IgD-negative memory B cell (primary cell): ENCODE measurements at regions not wholly inside any gene's neighbourhood (a gene's known extent, or its start where the extent isn't known, plus 50 kb on each side); places are given as distances from the start of the nearest gene placed in this dataset.
A peak's percentile ranks its signal among the peaks of the same experiment; 100 is the strongest.

Experiments
- H3K27ac Mint-ChIP-seq, 3 donors: one replicate each; pipeline ENCODE4 v1.8.0; 2020 to 2022; ENCODE audit warnings: mild to moderate bottlenecking in 3 of 3, mixed read lengths in 3 of 3, moderate library complexity in 1 of 3
- H3K27me3 Mint-ChIP-seq: one replicate; pipeline ENCODE4 v1.8.0; 2021; ENCODE audit warnings: mixed read lengths
- H3K36me3 Mint-ChIP-seq: one replicate; pipeline ENCODE4 v1.8.0; 2020; ENCODE audit warnings: mild to moderate bottlenecking, mixed read lengths
- H3K4me1 Mint-ChIP-seq, 3 donors: one replicate each; pipeline ENCODE4 v1.8.0; 2020 to 2022; ENCODE audit warnings: mixed read lengths in 3 of 3, mild to moderate bottlenecking in 1 of 3
- H3K4me3 Mint-ChIP-seq, 4 donors: one replicate each; pipeline ENCODE4 v1.8.0; 2020 to 2022; ENCODE audit warnings: mild to moderate bottlenecking in 4 of 4, mixed read lengths in 4 of 4, moderate library complexity in 3 of 4
- H3K9me3 Mint-ChIP-seq, 3 donors: one replicate each; pipeline ENCODE4 v1.8.0; 2020 to 2021; ENCODE audit warnings: mixed read lengths in 3 of 3, mild to moderate bottlenecking in 1 of 3

DNA sequence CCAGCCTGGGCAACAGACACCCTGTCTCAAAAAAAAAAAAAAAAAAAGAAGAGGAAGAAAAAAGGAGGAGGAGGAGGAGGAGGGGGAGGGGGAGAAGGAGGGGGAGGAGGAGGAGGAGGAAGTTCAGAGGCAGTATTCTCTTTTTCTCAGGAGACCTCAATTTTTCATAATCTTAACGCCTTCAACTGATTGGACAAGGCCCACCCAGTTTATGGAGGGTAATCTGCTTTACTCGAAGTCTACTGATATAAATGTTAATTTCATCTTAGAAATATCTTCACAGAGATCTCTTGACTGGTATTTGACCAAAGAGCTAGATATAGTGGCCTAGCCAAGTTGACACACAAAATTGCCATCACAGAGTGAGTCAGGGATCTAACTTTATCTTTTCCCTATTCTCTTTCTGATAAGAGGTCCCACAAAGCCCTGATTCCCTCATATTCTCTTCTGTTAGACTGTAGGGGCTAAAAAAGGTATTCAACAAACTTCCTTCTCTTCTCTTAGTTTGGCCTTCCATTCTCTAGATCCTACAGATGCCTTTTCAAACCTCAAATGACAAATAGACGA lies 115.5 kb upstream of the ABCA1 start:
- Mint-ChIP-seq H3K27me3 (peaks cover 2% of the 10 kb centered on the region), H3K36me3 (no peaks in the 10 kb centered on the region), H3K4me3 (no peak overlapping the region), H3K9me3 (no peaks in the 10 kb centered on the region), H3K27ac (no peak overlapping the region), H3K4me1 (no peaks in the 10 kb centered on the region)

- H3K9me3 Mint-ChIP-seq: no peaks in the 10 kb centered on the region
Observed at GRCh38 chr9:105044518-105044917, 116.6 kb upstream of the ABCA1 start.

DNA sequence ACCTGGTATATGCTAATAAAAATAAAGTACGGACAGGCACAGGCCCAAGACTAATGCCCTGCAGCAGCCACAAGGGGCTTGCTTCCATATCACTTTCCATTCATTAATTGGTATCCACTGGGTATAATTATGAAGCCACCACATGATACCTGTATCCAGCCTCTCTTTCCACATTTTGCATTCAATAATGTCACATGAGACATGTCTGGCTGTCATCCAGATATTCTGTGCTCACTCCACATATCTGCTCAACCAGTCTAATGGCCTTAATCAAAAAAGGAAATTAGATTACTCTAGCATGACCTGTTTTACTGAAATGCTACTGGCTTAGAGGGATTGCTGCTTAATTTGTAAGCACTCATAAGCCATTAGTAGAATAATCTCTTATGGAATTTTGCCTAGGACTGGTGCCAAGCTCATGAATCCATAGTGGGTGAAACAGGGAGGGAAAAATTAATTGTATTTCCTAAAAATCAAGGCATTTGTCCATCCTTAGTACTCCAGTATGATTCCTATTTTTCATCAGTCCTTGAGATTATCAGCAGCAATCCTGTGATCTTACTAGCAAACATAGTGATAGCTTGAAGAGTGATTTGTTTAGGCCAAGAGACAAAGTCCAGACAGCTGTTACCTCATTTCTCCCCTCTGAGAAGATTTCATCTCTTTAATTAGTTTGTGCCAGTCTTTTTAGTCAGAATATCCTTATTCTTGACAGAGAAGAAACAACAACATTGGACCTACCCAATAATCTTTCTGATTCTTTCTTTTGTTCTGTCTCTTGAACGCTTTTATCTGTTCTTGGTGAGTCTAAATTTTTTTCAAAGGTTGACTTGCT lies 119.2 kb upstream of the ABCA1 start:
- Mint-ChIP-seq H3K4me3 (no peak overlapping the region), H3K36me3 (no peaks in the 10 kb centered on the region), H3K9me3 (no peaks in the 10 kb centered on the region), H3K4me1 (no peaks in the 10 kb centered on the region), H3K27ac (no peak overlapping the region), H3K27me3 (peaks cover 2% of the 10 kb centered on the region)

More at GRCh38 chr9:105044518-105044917, 116.6 kb upstream of the ABCA1 start:
- H3K4me1 Mint-ChIP-seq: no peaks in the 10 kb centered on the region
- peaks cover 2% of the 10 kb centered on the region for H3K27me3 Mint-ChIP-seq
- H3K36me3 Mint-ChIP-seq: no peaks in the 10 kb centered on the region
- H3K4me3 Mint-ChIP-seq: no peak overlapping the region
- no peak overlapping the region for H3K27ac Mint-ChIP-seq

DNA sequence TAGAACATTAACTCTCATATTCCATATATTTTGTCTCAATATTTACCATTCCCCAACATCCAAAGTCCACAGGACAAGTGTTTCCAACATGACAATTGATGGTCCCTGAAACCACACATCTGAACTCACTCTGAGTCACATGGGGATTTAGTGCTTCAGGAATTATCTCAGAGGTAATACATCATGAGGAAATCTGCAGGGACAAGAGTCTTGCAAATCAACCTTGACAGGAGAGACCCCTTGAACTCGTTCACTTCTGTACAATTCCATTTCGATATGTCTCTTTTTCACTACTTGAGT lies 119.7 kb upstream of the ABCA1 start:
- Mint-ChIP-seq H3K27ac (no peak overlapping the region), H3K27me3 (peaks cover 2% of the 10 kb centered on the region)

GRCh38 chr9:105048331-105048730 lies 120.4 kb upstream of the ABCA1 start:
- Mint-ChIP-seq H3K27ac (no peak overlapping the region), H3K27me3 (peaks cover 2% of the 10 kb centered on the region), H3K4me3 (no peak overlapping the region), H3K9me3 (no peaks in the 10 kb centered on the region), H3K4me1 (no peaks in the 10 kb centered on the region), H3K36me3 (no peaks in the 10 kb centered on the region)

More for the DNA sequence above, 119.7 kb upstream of the ABCA1 start:
- no peaks in the 10 kb centered on the region for H3K9me3 Mint-ChIP-seq
- no peak overlapping the region for H3K4me3 Mint-ChIP-seq
- H3K4me1 Mint-ChIP-seq: no peaks in the 10 kb centered on the region
- no peaks in the 10 kb centered on the region for H3K36me3 Mint-ChIP-seq

- Mint-ChIP-seq H3K27ac (no peak overlapping the region), H3K9me3 (no peaks in the 10 kb centered on the region), H3K36me3 (no peaks in the 10 kb centered on the region), H3K27me3 (peaks cover 2% of the 10 kb centered on the region), H3K4me3 (no peak overlapping the region), H3K4me1 (no peaks in the 10 kb centered on the region)
Observed at GRCh38 chr9:105050296-105050695, 122.3 kb upstream of the ABCA1 start.

DNA sequence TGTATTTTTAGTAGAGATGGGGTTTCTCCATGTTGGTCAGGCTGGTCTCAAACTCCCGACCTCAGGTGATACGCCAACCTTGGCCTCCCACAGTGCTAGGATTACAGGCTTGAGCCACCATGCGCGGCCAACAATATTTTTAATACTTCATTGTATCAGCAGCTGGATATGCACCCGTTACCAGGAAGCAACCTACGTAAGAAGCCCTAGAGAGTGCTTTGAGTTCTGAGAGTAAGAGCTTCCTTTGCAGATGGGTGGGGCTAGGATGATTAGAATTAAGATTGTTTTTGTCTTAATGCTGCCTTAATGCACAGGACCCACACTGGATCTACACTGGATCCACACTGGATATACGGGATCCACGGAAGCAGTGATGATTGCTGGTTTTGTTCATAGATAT lies 123.9 kb upstream of the ABCA1 start:
- Mint-ChIP-seq H3K9me3 (no peaks in the 10 kb centered on the region), H3K4me1 (no peaks in the 10 kb centered on the region), H3K27me3 (peaks cover 2% of the 10 kb centered on the region), H3K36me3 (no peaks in the 10 kb centered on the region), H3K4me3 (no peak overlapping the region), H3K27ac (no peak overlapping the region)

GRCh38 chr9:105052346-105052745 lies 124.4 kb upstream of the ABCA1 start:
- Mint-ChIP-seq H3K27me3 (peaks cover 2% of the 10 kb centered on the region), H3K4me1 (no peaks in the 10 kb centered on the region), H3K4me3 (no peak overlapping the region), H3K36me3 (no peaks in the 10 kb centered on the region), H3K9me3 (no peaks in the 10 kb centered on the region), H3K27ac (no peak overlapping the region)

DNA sequence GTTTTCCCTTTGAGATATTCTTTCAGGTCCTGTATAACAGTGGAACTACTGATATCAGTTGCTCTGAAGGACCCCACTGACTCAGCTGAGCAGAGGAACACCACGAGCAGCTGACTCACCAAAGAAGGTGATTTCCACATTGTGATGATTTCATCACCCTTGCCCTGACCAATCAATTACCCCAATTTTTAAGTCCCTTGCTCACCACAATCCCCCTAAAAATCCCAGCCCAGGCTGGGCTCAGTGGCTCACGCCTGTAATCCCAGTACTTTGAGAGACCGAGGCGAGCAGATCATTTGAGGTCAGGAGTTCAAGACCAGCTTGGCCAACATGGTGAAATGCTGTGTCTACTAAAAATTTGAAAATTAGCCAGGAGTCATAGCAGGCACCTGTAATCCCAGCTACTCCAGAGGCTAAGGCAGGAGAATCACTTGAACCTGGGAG lies 125.3 kb upstream of the ABCA1 start:
- Mint-ChIP-seq H3K27ac (no peak overlapping the region), H3K4me3 (no peak overlapping the region), H3K27me3 (no peaks in the 10 kb centered on the region), H3K9me3 (no peaks in the 10 kb centered on the region), H3K4me1 (peaks cover 0 to under 1% (median 0%) of the 10 kb centered on the region in 3 donors), H3K36me3 (no peaks in the 10 kb centered on the region)

DNA sequence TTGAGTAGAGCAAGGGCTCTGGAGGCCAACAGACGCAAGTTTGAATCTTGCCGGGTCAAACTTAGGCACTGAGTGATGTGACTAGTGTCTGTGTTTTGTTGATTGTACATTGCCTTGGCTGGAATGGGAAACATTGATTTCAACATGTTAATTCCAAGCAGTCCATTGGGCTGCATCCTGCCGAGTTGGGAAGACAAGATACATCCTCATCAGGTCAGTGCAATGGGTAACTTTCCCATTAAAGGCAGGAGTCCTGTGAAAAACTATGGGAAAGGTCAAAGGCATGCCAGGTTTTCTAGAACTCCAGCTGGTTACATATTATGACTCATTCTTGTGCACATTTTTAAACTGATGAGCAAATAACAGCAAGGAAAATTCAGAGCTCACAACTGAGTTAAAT lies 126.5 kb upstream of the ABCA1 start:
- H3K9me3 Mint-ChIP-seq: no peaks in the 10 kb centered on the region
- peaks cover 0 to 2% (median 0%) of the 10 kb centered on the region in 3 donors for H3K4me1 Mint-ChIP-seq
- H3K27ac Mint-ChIP-seq: no peak overlapping the region
- no peaks in the 10 kb centered on the region for H3K36me3 Mint-ChIP-seq
- H3K4me3 Mint-ChIP-seq: no peak overlapping the region
- no peaks in the 10 kb centered on the region for H3K27me3 Mint-ChIP-seq

DNA sequence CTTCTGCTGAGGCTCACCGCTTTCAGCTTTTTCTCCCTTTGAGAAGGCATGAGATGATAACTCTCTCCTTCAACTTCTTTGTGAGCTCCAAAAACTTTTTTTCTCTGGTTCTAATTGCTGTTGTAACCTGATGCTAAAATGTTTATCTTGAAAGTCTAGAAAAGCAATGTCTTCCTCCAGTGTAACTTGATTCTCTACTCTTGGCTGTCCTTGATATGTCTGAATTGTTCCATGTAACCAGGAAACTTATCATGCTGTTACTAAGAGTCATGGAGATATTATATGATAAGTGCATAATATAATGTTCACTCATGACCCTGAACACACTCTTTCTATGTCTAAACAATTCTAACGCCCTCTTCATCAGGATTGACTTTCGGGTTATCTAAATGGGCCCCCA lies 128.0 kb upstream of the ABCA1 start:
- H3K36me3 Mint-ChIP-seq: no peaks in the 10 kb centered on the region
- H3K27me3 Mint-ChIP-seq: peaks cover 4% of the 10 kb centered on the region
- H3K9me3 Mint-ChIP-seq: no peaks in the 10 kb centered on the region
- no peak overlapping the region for H3K27ac Mint-ChIP-seq
- peaks cover 0 to 3% (median 0%) of the 10 kb centered on the region in 3 donors for H3K4me1 Mint-ChIP-seq
- H3K4me3 Mint-ChIP-seq: no peak overlapping the region

- H3K36me3 Mint-ChIP-seq: no peaks in the 10 kb centered on the region
- no peak overlapping the region for H3K27ac Mint-ChIP-seq
- no peak overlapping the region for H3K4me3 Mint-ChIP-seq
- no peaks in the 10 kb centered on the region for H3K9me3 Mint-ChIP-seq
- H3K4me1 Mint-ChIP-seq: peaks cover 0 to 4% (median 0%) of the 10 kb centered on the region in 3 donors
- peaks cover 12% of the 10 kb centered on the region for H3K27me3 Mint-ChIP-seq
Observed at GRCh38 chr9:105057551-105057950, 129.6 kb upstream of the ABCA1 start.

- no peaks in the 10 kb centered on the region for H3K36me3 Mint-ChIP-seq
- no peak overlapping the region for H3K27ac Mint-ChIP-seq
- H3K4me3 Mint-ChIP-seq: no peak overlapping the region
- H3K9me3 Mint-ChIP-seq: no peaks in the 10 kb centered on the region
- peaks cover 0 to 4% (median 2%) of the 10 kb centered on the region in 3 donors for H3K4me1 Mint-ChIP-seq
- peaks cover 18% of the 10 kb centered on the region for H3K27me3 Mint-ChIP-seq
Observed at GRCh38 chr9:105059252-105059651, 131.3 kb upstream of the ABCA1 start.

DNA sequence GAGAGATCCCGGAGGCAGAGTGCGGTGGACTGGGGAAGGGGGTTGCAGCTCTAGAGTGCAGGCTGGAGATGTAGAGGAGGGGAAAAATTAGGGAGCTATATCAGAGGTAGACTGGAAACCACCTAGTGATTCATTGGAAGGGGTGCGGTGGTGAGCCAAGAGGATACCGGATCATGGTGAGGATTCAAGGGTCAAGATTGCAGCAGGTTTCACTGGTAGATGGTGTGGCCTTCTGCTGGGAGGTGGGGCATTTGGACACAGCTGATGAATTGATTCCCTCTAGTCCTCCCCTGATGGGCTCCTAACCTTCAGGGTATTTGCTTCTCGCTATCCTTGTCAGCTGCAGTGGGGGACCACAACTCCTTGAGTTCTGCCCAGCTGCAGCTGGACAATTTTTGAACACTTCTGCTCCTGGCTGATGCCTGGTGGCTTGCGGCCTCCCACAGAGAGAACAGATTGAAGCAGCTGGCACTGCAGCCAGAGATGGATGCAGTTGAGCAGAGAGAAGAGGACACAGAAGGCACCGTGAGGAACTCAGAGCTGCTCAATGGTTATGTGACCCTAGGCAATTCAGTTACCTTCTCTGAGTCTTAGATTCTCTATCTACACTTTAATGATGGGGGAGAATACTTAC lies 134.4 kb upstream of the ABCA1 start:
- Mint-ChIP-seq H3K9me3 (no peaks in the 10 kb centered on the region), H3K27ac (no peak overlapping the region), H3K4me1 (peaks cover 0 to 4% (median 4%) of the 10 kb centered on the region in 3 donors)

DNA sequence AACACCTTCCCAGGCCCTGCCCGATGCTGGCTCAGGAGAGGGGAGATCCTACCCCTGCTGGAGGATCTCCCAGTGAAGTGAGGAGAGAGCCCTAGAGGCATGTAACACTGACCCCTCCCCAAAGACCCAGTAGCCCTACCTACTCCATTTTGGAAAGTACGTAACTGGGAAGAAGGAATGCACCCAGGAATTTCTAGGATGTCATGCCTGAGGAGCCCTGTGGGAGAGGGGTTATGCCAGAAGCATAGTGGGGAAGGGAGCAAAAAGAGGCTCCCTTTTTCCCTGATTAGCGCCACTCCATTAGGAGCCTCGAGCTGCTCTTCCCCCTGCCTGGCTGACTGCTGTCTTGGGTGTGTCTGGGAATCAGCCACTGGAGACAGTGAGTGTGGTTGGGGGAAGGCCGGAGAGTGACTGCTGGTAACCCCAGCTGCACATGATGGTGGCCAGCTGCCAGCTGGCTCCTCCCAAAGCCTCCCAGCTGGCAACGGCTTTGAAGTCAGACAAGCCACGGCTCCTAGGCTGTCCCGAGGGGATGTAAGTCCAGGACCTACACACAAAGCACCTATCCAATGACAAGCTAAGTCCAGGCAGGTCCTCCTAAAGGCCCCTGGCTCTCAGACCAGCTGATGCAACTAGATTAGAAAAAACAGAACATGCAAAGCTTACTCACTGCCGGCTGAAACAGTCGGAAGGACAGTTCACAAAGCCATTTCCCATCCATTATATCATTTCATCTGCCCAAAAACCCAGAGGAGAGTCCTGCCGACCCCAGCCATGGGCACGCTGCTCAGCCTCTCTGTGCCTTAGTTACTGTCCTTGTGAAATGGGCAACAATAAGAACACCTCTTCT lies 136.5 kb upstream of the ABCA1 start:
- H3K27ac Mint-ChIP-seq: peak overlapping the region in 1 of 3 donors; percentile 45
- H3K9me3 Mint-ChIP-seq: no peaks in the 10 kb centered on the region
- H3K4me1 Mint-ChIP-seq: peaks cover 0 to 4% (median 2%) of the 10 kb centered on the region in 3 donors
- H3K36me3 Mint-ChIP-seq: no peaks in the 10 kb centered on the region
- no peak overlapping the region for H3K4me3 Mint-ChIP-seq
- H3K27me3 Mint-ChIP-seq: peaks cover 32% of the 10 kb centered on the region

More for the DNA sequence above, 134.4 kb upstream of the ABCA1 start:
- no peak overlapping the region for H3K4me3 Mint-ChIP-seq
- H3K36me3 Mint-ChIP-seq: no peaks in the 10 kb centered on the region
- H3K27me3 Mint-ChIP-seq: peaks cover 32% of the 10 kb centered on the region
